ENCODE measurements at regions not wholly inside any gene's neighbourhood (a gene's known extent, or its start where the extent isn't known, plus 50 kb on each side); places are given as distances from the start of the nearest gene placed in this dataset.

- Histone ChIP-seq H3K9me3 (no peaks in the 10 kb centered on the region), H3K27me3 (ENCODE audit: insufficient read depth in 3 of 3, low read length in 2 of 3) (peaks cover 0 to 8% (median 7%) of the 10 kb centered on the region in 3 donors), H3K4me3 (no peak overlapping the region), H3K36me3 (ENCODE audit: insufficient read depth in 1 of 2, low read depth in 1 of 2) (no peaks in the 10 kb centered on the region), H3K27ac (no peak overlapping the region), H3K4me1 (no peaks in the 10 kb centered on the region)
- WGBS, 3 donors: 85 to 86% (median 85%) methylated on average over 12 of the region's 12 CpGs
- no peak for TF ChIP-seq CTCF (IDR thresholded peaks at IDR 0.05)
- DNase-seq (no peak), ATAC-seq (no peak)
- intact Hi-C loops (cut with DNase I): no loop called here
These were observed 72.5 kb upstream of the SLC6A11 start for GRCh38 chr3:10743366-10744097.

DNA sequence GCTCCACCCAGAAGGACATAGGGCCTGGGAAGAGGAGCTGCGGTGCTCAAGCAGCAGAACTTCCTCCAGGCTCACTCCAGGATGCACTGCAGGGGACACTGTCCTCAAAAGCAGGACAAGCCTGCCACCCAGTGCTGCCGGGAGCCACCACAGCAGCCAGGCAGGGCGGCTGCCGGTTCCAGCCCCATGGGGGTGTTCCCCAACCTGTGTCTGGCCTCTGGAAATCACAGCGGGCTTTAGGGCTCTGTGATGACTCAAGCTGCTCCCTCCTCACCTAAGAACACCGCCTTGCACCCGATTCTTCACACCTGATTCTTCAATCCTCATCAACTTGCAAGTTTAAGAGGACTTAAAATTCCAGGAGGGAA is 71.9 kb upstream of the SLC6A11 start:
- no peaks in the 10 kb centered on the region for H3K9me3 ChIP-seq
- DNase-seq (no peak), ATAC-seq (no peak)
- no peaks in the 10 kb centered on the region for H3K4me1 ChIP-seq
- no peaks in the 10 kb centered on the region for H3K36me3 ChIP-seq (ENCODE audit: insufficient read depth in 1 of 2, low read depth in 1 of 2)
- WGBS, 3 donors: 11 to 24% (median 17%) methylated on average over 7 of the region's 7 CpGs
- intact Hi-C loops (cut with DNase I): no loop called here
- no peak overlapping the region for H3K4me3 ChIP-seq
- TF ChIP-seq CTCF (IDR thresholded peaks at IDR 0.05): peak; percentile 6
- H3K27me3 ChIP-seq (ENCODE audit: insufficient read depth in 3 of 3, low read length in 2 of 3): peaks cover 0 to 8% (median 7%) of the 10 kb centered on the region in 3 donors
- H3K27ac ChIP-seq: no peak overlapping the region

- no peak overlapping the region for H3K4me3 ChIP-seq
- H3K36me3 ChIP-seq (ENCODE audit: insufficient read depth in 1 of 2, low read depth in 1 of 2): no peaks in the 10 kb centered on the region
- intact Hi-C loops (cut with DNase I): no loop called here
- H3K27ac ChIP-seq: no peak overlapping the region
- H3K9me3 ChIP-seq: no peaks in the 10 kb centered on the region
- H3K4me1 ChIP-seq: no peaks in the 10 kb centered on the region
- peaks cover 0 to 14% (median 7%) of the 10 kb centered on the region in 3 donors for H3K27me3 ChIP-seq (ENCODE audit: insufficient read depth in 3 of 3, low read length in 2 of 3)
- ATAC-seq (no peak), DNase-seq (no peak)
- TF ChIP-seq CTCF (IDR thresholded peaks at IDR 0.05): no peak
These were observed 70.6 kb upstream of the SLC6A11 start for GRCh38 chr3:10745392-10745791.

GRCh38 chr3:10746001-10746400 is 70.0 kb upstream of the SLC6A11 start:
- 60 to 61% (median 61%) methylated on average over 4 of the region's 4 CpGs for WGBS, 3 donors
- H3K27ac ChIP-seq: no peak overlapping the region
- peaks cover 0 to 20% (median 7%) of the 10 kb centered on the region in 3 donors for H3K27me3 ChIP-seq (ENCODE audit: insufficient read depth in 3 of 3, low read length in 2 of 3)
- DNase-seq (no peak), ATAC-seq (no peak)
- no peaks in the 10 kb centered on the region for H3K9me3 ChIP-seq
- intact Hi-C loops (cut with DNase I): no loop called here
- no peak overlapping the region for H3K4me3 ChIP-seq
- no peaks in the 10 kb centered on the region for H3K4me1 ChIP-seq
- H3K36me3 ChIP-seq (ENCODE audit: insufficient read depth in 1 of 2, low read depth in 1 of 2): no peaks in the 10 kb centered on the region
- no peak for TF ChIP-seq CTCF (IDR thresholded peaks at IDR 0.05)

DNA sequence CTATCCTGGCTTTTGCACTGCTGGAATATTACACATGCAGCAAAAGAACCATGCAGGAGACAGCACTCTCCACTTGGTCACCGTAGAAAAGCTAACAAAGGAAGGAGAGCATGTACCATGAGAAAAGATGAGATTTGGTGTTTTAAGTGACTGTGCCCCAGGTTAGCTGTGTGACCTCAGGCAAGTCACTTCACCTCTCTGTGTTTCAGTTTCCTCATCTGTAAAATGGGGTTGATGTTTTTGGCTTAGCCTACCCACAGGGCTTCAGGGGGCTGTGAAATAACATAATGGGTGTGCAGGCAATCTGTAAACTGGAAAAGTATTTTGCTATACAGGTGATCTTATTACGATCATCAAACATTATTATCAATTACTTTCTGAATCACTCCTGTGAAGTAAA is 69.3 kb upstream of the SLC6A11 start:
- no peaks in the 10 kb centered on the region for H3K4me1 ChIP-seq
- peaks cover 0 to 23% (median 7%) of the 10 kb centered on the region in 3 donors for H3K27me3 ChIP-seq (ENCODE audit: insufficient read depth in 3 of 3, low read length in 2 of 3)
- WGBS, 3 donors: 84 to 100% (median 88%) methylated on average over 2 of the region's 2 CpGs
- DNase-seq: no peak
- ATAC-seq: no peak
- no peak for TF ChIP-seq CTCF (IDR thresholded peaks at IDR 0.05)
- H3K9me3 ChIP-seq: no peaks in the 10 kb centered on the region
- intact Hi-C loops (cut with DNase I): no loop called here
- H3K27ac ChIP-seq: no peak overlapping the region
- H3K4me3 ChIP-seq: no peak overlapping the region
- H3K36me3 ChIP-seq (ENCODE audit: insufficient read depth in 1 of 2, low read depth in 1 of 2): no peaks in the 10 kb centered on the region
